Lung (tissue), 11 donors: ENCODE measurements at regions not wholly inside any gene's neighbourhood (a gene's known extent, or its start where the extent isn't known, plus 50 kb on each side); places are given as distances from the start of the nearest gene placed in this dataset.

Experiments
- ATAC-seq: fragments of 200-7000 bp; cut with Tn5 transposase; one replicate; pipeline ENCODE4 v1.9.1; 2020; ENCODE audit warnings: moderate number of reproducible peaks; ENCODE audit not compliant: insufficient read depth, low FRiP score
- DNase-seq, 3 donors: peaks; one replicate each; pipeline ENCODE4 v3.0.0-alpha.2; 2013 to 2017
- H3K27ac ChIP-seq, 2 donors: one replicate each; pipeline ENCODE4 v1.5.1; 2013; ENCODE audit warnings: mild to moderate bottlenecking in 2 of 2, moderate library complexity in 2 of 2, control low read depth in 1 of 2, inconsistent platforms in 1 of 2, low read depth in 1 of 2, low read length in 1 of 2
- H3K27me3 ChIP-seq, 3 donors: one replicate each; pipeline ENCODE4 v1.5.1; 2013; ENCODE audit warnings: low read length in 2 of 3; ENCODE audit not compliant: control insufficient read depth in 3 of 3, insufficient read depth in 3 of 3
- H3K36me3 ChIP-seq, 4 donors: one replicate each; pipeline ENCODE4 v1.5.1; 2013; ENCODE audit warnings: low read length in 4 of 4, mild to moderate bottlenecking in 1 of 4, moderate library complexity in 1 of 4; ENCODE audit not compliant: control insufficient read depth in 4 of 4, insufficient read depth in 4 of 4
- H3K4me1 ChIP-seq, 5 donors: one replicate each; pipeline ENCODE4 v1.5.1; 2013; ENCODE audit warnings: low read length in 5 of 5, mild to moderate bottlenecking in 2 of 5, moderate library complexity in 1 of 5; ENCODE audit not compliant: control insufficient read depth in 5 of 5, insufficient read depth in 5 of 5
- H3K4me3 ChIP-seq: one replicate; pipeline ENCODE4 v1.5.1; 2013; ENCODE audit warnings: mild to moderate bottlenecking, control low read depth, moderate library complexity
- H3K9ac ChIP-seq, 2 donors: one replicate each; pipeline ENCODE4 v1.5.1; 2013; ENCODE audit warnings: low read length in 2 of 2, control low read depth in 1 of 2; ENCODE audit not compliant: insufficient read depth in 1 of 2
- H3K9me3 ChIP-seq, 4 donors: one replicate each; pipeline ENCODE4 v1.5.1; 2013; ENCODE audit warnings: low read length in 3 of 4, mild to moderate bottlenecking in 1 of 4, moderate library complexity in 1 of 4; ENCODE audit not compliant: control insufficient read depth in 4 of 4, insufficient read depth in 3 of 4
- CTCF ChIP-seq: IDR thresholded peaks from 2 replicates; pipeline ENCODE4 v1.5.1; 2012; ENCODE audit warnings: mild to moderate bottlenecking; ENCODE audit errors: control extremely low read depth, extremely low read depth
- WGBS, 2 donors: extraction: QIAGEN DNeasy Blood & Tissue Kit; methylation state at CpG; one replicate each; pipeline ENCODE4 v1.1.7; 2013; 5-methylcytosine and 5-hydroxymethylcytosine counted together
- donor health status: control.
- donor health status: control.
- donor health status: Bipolar disorder and iron deficiency.
- donor health status: healthy.
- donor health status: DM: yes; HTN: yes; CAD: no.

DNA sequence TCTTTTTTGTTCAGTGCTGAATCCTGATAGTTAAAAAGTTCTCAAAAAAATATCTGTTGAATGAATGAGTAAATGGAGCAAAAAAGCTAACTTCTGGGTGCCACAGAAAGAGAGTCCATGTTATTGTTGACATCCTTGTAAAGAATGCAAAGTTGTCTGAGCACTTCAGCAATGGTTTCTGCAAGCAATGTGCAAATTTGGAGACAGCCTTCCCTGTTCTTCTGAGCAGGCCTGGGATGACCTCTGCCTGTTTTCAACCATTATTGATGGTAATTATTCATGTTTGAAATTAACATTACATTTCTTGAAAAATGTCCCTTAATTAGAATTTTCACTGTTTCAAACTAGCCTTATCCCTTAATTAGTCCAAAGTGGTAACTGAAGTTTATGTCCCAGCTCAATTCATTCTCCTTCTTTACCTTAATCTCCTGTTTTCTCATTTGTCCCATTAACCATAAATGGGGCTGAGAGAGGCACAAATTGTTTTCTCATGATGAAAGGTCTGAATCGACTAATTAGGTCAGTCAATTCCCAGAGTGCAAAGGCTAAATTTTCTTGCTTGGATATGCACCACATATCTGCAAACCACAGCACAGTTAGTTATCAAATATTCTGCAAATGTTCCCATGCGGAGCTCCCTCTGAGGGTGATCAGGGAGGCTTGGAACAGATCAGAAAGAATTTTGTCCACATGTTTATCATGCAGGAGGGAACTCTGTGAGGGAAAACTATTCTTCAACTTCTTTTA lies 139.4 kb upstream of the KRR1 start:
- DNase-seq: no peak
- no peak for TF ChIP-seq CTCF
- H3K27me3 ChIP-seq: no peaks in the 10 kb centered on the region
- H3K27ac ChIP-seq: no peak overlapping the region
- no peak for ATAC-seq
- no peaks in the 10 kb centered on the region for H3K9me3 ChIP-seq
- 83 to 90% methylated on average over 2 of the region's 2 CpGs for WGBS, 2 donors
- H3K36me3 ChIP-seq: no peaks in the 10 kb centered on the region
- no peak overlapping the region for H3K9ac ChIP-seq
- no peak overlapping the region for H3K4me3 ChIP-seq
- peaks cover 0 to 41% (median 7%) of the 10 kb centered on the region in 5 donors for H3K4me1 ChIP-seq

- Histone ChIP-seq H3K9me3 (no peaks in the 10 kb centered on the region), H3K36me3 (no peaks in the 10 kb centered on the region), H3K4me3 (no peak overlapping the region), H3K4me1 (peaks cover 0 to 43% (median 7%) of the 10 kb centered on the region in 5 donors), H3K27me3 (no peaks in the 10 kb centered on the region), H3K27ac (no peak overlapping the region), H3K9ac (no peak overlapping the region)
- DNase-seq (no peak), ATAC-seq (no peak)
- no peak for TF ChIP-seq CTCF
Observed at GRCh38 chr12:75650100-75650499, 138.7 kb upstream of the KRR1 start.

- DNase-seq: no peak
- no peak for TF ChIP-seq CTCF
- no peaks in the 10 kb centered on the region for H3K27me3 ChIP-seq
- no peak for ATAC-seq
- H3K36me3 ChIP-seq: no peaks in the 10 kb centered on the region
- 66 to 75% methylated on average over 3 of the region's 3 CpGs for WGBS, 2 donors
- peaks cover 0 to 39% (median 7%) of the 10 kb centered on the region in 5 donors for H3K4me1 ChIP-seq
- H3K9ac ChIP-seq: no peak overlapping the region
- H3K27ac ChIP-seq: no peak overlapping the region
- no peak overlapping the region for H3K4me3 ChIP-seq
- no peaks in the 10 kb centered on the region for H3K9me3 ChIP-seq
Observed at GRCh38 chr12:75648856-75649255, 137.4 kb upstream of the KRR1 start.
